GM06990 (cell line): ENCODE measurements at regions not wholly inside any gene's neighbourhood (a gene's known extent, or its start where the extent isn't known, plus 50 kb on each side); places are given as distances from the start of the nearest gene placed in this dataset.

Experiments used
- DNase-seq: peaks from one replicate; pipeline ENCODE4 v3.0.0-alpha.2; 2011; ENCODE audit not compliant: insufficient read length; ENCODE audit errors: extremely low read depth
- H3K27me3 ChIP-seq: replicated peaks from 2 replicates; pipeline ENCODE4 v1.6.0; 2011; ENCODE audit warnings: low read length; ENCODE audit not compliant: control insufficient read depth, insufficient read depth
- H3K36me3 ChIP-seq: 2 replicates; pipeline ENCODE4 v1.5.1; 2011; ENCODE audit warnings: low read length; ENCODE audit not compliant: control insufficient read depth, insufficient read depth
- H3K4me3 ChIP-seq: replicated peaks from 2 replicates; pipeline ENCODE4 v1.5.1; 2011; ENCODE audit warnings: low read depth, mild to moderate bottlenecking, control low read depth, low read length
- CTCF ChIP-seq: IDR thresholded peaks from 2 replicates; pipeline ENCODE4 v1.5.1; 2011; ENCODE audit warnings: low read length, control low read depth, mild to moderate bottlenecking, inconsistent platforms; ENCODE audit not compliant: insufficient read depth, poor library complexity, severe bottlenecking

- no peak for DNase-seq
- no peak overlapping the region for H3K4me3 ChIP-seq
- H3K36me3 ChIP-seq: no peaks in the 10 kb centered on the region
- H3K27me3 ChIP-seq: no peaks in the 10 kb centered on the region
- no peak for TF ChIP-seq CTCF
Observed at GRCh38 chr5:124924729-124925128, 178.3 kb upstream of the ZNF608 start.

- H3K27me3 ChIP-seq: no peaks in the 10 kb centered on the region
- no peak overlapping the region for H3K4me3 ChIP-seq
- no peak for TF ChIP-seq CTCF
- no peak for DNase-seq
- H3K36me3 ChIP-seq: no peaks in the 10 kb centered on the region
Observed at GRCh38 chr5:124927735-124928134, 181.3 kb upstream of the ZNF608 start.

DNA sequence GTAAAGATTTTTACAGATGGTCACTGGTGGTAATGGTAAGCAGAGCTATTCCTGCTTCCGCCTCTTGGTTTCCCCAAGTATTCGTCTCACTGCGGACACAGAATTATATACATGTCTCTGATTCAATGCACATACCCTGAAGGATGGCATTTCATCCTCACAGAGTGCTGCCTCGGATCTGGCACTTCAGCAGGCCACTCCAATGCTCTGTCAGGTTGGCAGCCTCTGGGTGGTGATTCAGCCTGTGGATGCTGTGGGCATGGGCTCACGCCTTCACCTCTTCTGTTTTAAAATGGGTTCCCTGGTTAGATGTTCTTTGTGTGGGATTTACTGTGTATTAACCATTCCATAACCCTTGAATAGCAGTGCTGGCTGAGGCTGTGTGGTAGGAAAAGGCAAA is 182.6 kb upstream of the ZNF608 start:
- no peaks in the 10 kb centered on the region for H3K27me3 ChIP-seq
- no peaks in the 10 kb centered on the region for H3K36me3 ChIP-seq
- DNase-seq: no peak
- no peak overlapping the region for H3K4me3 ChIP-seq
- no peak for TF ChIP-seq CTCF

DNA sequence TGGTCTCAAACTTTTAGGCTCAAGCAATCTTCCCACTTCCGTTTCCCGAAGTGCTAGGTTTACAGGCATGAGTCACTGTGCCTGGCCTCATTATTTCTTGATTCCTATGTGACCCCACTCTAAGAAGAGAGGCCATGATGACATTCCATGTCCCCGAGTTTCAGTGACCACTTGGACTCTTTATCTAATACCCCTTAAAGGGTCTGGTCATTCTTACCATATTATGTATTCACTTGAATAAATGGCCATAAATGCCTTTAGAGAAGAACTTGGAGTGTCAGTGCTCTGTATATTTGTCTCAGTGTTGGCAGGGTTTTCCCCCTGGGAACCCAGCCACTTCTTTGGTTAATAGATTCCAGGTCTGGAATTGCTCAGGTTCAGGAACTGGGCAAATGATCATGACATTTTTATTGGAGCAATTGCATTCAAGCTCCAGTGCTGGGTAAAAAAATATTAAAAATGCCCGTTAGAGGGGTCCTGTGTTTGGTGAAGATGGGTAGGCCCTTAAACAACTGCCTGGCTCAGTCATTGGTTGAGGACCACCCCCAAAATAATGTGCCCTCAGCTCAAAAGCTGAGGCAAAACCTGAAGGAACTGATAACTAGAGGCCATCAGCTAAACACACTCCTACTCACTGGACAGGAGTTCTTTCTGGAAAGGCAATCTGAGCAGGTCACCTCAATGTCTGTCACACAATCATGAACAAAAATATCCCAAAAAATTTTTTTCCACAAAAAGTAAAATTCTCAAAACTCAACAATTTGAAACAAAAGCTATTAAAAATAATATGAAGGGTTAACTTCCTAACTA is 186.6 kb upstream of the ZNF608 start:
- Histone ChIP-seq H3K36me3 (no peaks in the 10 kb centered on the region), H3K4me3 (no peak overlapping the region), H3K27me3 (no peaks in the 10 kb centered on the region)
- no peak for DNase-seq
- TF ChIP-seq CTCF: no peak

DNA sequence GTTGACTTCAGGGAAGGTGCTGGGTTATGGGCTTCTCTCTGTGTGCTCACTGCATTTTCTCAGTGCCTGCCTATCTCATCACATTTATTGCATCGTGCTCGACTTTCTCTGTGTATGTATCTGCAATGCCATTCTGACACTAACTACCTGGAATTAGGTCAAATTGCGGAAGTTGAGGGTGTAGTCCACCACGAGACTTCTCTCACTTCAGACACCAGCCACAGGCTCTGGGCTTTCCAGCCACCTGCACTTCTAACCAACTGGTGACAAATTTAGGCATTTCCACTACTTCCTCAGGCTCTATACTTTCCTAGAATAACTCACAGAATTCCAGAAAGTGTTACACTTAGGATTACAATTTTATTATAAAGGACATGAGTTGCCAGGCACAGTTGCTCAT is 188.6 kb upstream of the ZNF608 start:
- no peaks in the 10 kb centered on the region for H3K36me3 ChIP-seq
- TF ChIP-seq CTCF: no peak
- no peak overlapping the region for H3K4me3 ChIP-seq
- no peaks in the 10 kb centered on the region for H3K27me3 ChIP-seq
- peak; percentile 65 for DNase-seq

GRCh38 chr5:124936626-124936933 is 190.1 kb upstream of the ZNF608 start:
- Histone ChIP-seq H3K27me3 (no peaks in the 10 kb centered on the region), H3K4me3 (no peak overlapping the region), H3K36me3 (no peaks in the 10 kb centered on the region)
- TF ChIP-seq CTCF: no peak
- peak; percentile 67 for DNase-seq
